GM19452 (cell line): ENCODE measurements at regions not wholly inside any gene's neighbourhood (a gene's known extent, or its start where the extent isn't known, plus 50 kb on each side); places are given as distances from the start of the nearest gene placed in this dataset.

ENCODE experiments used
- ATAC-seq: cut with Tn5 transposase; IDR thresholded peaks from one replicate; pipeline ENCODE4 v1.9.1; 2021; ENCODE audit not compliant: unreplicated experiment

GRCh38 chr22:22150457-22150856 is 94.1 kb upstream of the VPREB1 start:
- ATAC-seq = no peak

- no peak for ATAC-seq
Observed at GRCh38 chr22:22148905-22149304, 95.7 kb upstream of the VPREB1 start.

- ATAC-seq = no peak
Observed at GRCh38 chr22:22144858-22145257, 99.7 kb upstream of the VPREB1 start.

GRCh38 chr22:22143448-22143847 is 101.1 kb upstream of the VPREB1 start:
- ATAC-seq = no peak

GRCh38 chr22:22142661-22143060 is 101.9 kb upstream of the VPREB1 start:
- ATAC-seq = no peak

- ATAC-seq = no peak
Observed at GRCh38 chr22:22141771-22142591, 102.6 kb upstream of the VPREB1 start.

- ATAC-seq = no peak
Observed at GRCh38 chr22:22141031-22141430, 103.6 kb upstream of the VPREB1 start.

- no peak for ATAC-seq
Observed at GRCh38 chr22:22139364-22139763, 105.2 kb upstream of the VPREB1 start.

- no peak for ATAC-seq
Observed at GRCh38 chr22:22138915-22139314, 105.7 kb upstream of the VPREB1 start.

GRCh38 chr22:22137891-22138290 is 106.7 kb upstream of the VPREB1 start:
- no peak for ATAC-seq

GRCh38 chr22:22133910-22134309 is 110.7 kb upstream of the VPREB1 start:
- no peak for ATAC-seq

- no peak for ATAC-seq
Observed at GRCh38 chr22:22130953-22131608, 113.5 kb upstream of the VPREB1 start.

- ATAC-seq = no peak
Observed at GRCh38 chr22:22129387-22129786, 115.2 kb upstream of the VPREB1 start.

GRCh38 chr22:22128440-22128839 is 116.1 kb upstream of the VPREB1 start:
- ATAC-seq = no peak

GRCh38 chr22:22127100-22127499 is 117.5 kb upstream of the VPREB1 start:
- no peak for ATAC-seq

GRCh38 chr22:22125579-22126468 is 118.8 kb upstream of the VPREB1 start:
- no peak for ATAC-seq

- no peak for ATAC-seq
Observed at GRCh38 chr22:22125028-22125578, 119.5 kb upstream of the VPREB1 start.

GRCh38 chr22:22124374-22124773 is 120.2 kb upstream of the VPREB1 start:
- no peak for ATAC-seq

- no peak for ATAC-seq
Observed at GRCh38 chr22:22123960-22124278, 120.7 kb upstream of the VPREB1 start.

GRCh38 chr22:22123118-22123959 is 121.2 kb upstream of the VPREB1 start:
- ATAC-seq = no peak
